Testis (tissue), 2 donors: ENCODE measurements at regions not wholly inside any gene's neighbourhood (a gene's known extent, or its start where the extent isn't known, plus 50 kb on each side); places are given as distances from the start of the nearest gene placed in this dataset.

ENCODE experiments used
- DNase-seq: peaks from one replicate; pipeline ENCODE4 v3.0.0-alpha.2; 2019
- H3K27ac ChIP-seq, 2 donors: fragments of 200-600 bp; sonication (generic); one replicate each; pipeline ENCODE4 v1.5.1; 2019
- H3K27me3 ChIP-seq: fragments of 200-600 bp; sonication (generic); one replicate; pipeline ENCODE4 v1.5.1; 2019
- H3K36me3 ChIP-seq: fragments of 200-600 bp; sonication (generic); one replicate; pipeline ENCODE4 v1.5.1; 2017; ENCODE audit warnings: low read depth; ENCODE audit errors: missing control alignments
- H3K4me1 ChIP-seq: fragments of 200-600 bp; sonication (generic); one replicate; pipeline ENCODE4 v1.5.1; 2019
- H3K4me3 ChIP-seq, 2 donors: fragments of 200-600 bp; sonication (generic); one replicate each; pipeline ENCODE4 v1.5.1; 2017 to 2019
- H3K9me3 ChIP-seq: fragments of 200-600 bp; sonication (generic); one replicate; pipeline ENCODE4 v1.5.1; 2017
- POLR2A ChIP-seq: fragments of 450-650 bp; IDR thresholded peaks from one replicate; pipeline ENCODE4 v1.6.1; 2017; ENCODE audit warnings: antibody characterized with exemption, mild to moderate bottlenecking, moderate library complexity
- WGBS, 2 donors: methylation state at CpG; one replicate each; pipeline ENCODE4 v1.1.5; 2018; 5-methylcytosine and 5-hydroxymethylcytosine counted together
- intact Hi-C: fragments of 100-400 bp; cut with DNase I; formaldehyde crosslinking; loops from one replicate; pipeline ENCODE4 v1.15.1; 2023; ENCODE audit warnings: low total_unique reads
- TF ChIP-seq, protein P1 (sequence below), 3 experiments: fragments of 450-650 bp in 2 of 3; fragments of 200-600 bp in 1 of 3; sonication (generic) in 1 of 3; IDR thresholded peaks; one replicate each; pipeline ENCODE4 v1.5.1; 2016 to 2019; ENCODE audit warnings: antibody characterized with exemption in 3 of 3, mild to moderate bottlenecking in 2 of 3, moderate library complexity in 1 of 3

DNA sequence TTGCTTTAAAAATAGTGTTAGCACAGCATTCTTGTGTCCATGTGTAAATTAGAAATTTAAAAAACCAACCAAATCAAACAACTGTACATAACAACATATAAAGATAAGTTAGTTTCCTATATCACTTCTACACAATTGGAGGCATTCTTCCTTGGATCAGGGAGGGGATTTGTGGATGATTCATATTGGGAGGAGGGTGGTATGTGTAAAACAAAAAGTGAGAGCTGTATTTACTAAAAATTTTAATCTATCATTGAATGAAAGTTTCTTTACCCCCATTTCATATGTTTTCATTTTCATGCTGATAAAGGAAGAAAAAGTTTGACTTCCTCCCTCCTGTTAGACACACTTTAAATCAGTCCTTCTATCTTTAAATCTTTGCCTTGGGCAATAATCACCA lies 325.0 kb downstream of the SATB1 start:
- H3K27ac ChIP-seq = no peak overlapping the region
- intact Hi-C loops = no loop called here

DNA sequence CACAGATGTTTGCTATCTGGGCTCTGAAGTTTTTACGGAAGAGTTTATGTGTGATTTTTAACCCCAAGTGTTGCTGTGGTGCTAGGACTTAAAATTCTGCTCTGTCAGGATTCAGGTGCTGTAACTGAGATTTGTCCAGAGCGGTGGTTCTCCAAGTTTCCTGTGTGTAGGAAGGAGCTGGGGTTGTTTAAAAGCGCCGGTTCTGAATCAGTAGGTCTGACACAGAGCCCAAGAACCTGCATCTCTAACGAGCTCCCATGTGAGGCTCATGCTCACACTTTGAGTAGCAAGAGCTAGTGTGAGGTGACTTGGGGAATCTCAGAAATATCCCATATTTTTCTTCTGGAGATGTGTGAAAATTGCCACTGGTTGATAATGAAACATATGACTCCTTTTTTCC lies 325.5 kb downstream of the SATB1 start:
- H3K4me1 ChIP-seq = no peaks in the 10 kb centered on the region
- H3K27ac ChIP-seq = no peak overlapping the region
- no peak for DNase-seq
- 70 to 80% methylated on average over 5 of the region's 5 CpGs for WGBS, 2 donors
- TF ChIP-seq POLR2A = no peak
- TF ChIP-seq, protein P1, sequence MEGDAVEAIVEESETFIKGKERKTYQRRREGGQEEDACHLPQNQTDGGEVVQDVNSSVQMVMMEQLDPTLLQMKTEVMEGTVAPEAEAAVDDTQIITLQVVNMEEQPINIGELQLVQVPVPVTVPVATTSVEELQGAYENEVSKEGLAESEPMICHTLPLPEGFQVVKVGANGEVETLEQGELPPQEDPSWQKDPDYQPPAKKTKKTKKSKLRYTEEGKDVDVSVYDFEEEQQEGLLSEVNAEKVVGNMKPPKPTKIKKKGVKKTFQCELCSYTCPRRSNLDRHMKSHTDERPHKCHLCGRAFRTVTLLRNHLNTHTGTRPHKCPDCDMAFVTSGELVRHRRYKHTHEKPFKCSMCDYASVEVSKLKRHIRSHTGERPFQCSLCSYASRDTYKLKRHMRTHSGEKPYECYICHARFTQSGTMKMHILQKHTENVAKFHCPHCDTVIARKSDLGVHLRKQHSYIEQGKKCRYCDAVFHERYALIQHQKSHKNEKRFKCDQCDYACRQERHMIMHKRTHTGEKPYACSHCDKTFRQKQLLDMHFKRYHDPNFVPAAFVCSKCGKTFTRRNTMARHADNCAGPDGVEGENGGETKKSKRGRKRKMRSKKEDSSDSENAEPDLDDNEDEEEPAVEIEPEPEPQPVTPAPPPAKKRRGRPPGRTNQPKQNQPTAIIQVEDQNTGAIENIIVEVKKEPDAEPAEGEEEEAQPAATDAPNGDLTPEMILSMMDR (IDR thresholded peaks at IDR 0.05) = no peak
- intact Hi-C loops = no loop called here
- H3K27me3 ChIP-seq = no peaks in the 10 kb centered on the region
- H3K9me3 ChIP-seq = no peaks in the 10 kb centered on the region
- no peaks in the 10 kb centered on the region for H3K36me3 ChIP-seq
- H3K4me3 ChIP-seq = no peak overlapping the region

More for the DNA sequence above, 325.0 kb downstream of the SATB1 start:
- no peaks in the 10 kb centered on the region for H3K4me1 ChIP-seq
- TF ChIP-seq POLR2A = no peak
- TF ChIP-seq, protein P1 (IDR thresholded peaks at IDR 0.05) = no peak
- DNase-seq = no peak
- H3K4me3 ChIP-seq = no peak overlapping the region
- no peaks in the 10 kb centered on the region for H3K27me3 ChIP-seq
- no peaks in the 10 kb centered on the region for H3K36me3 ChIP-seq
- H3K9me3 ChIP-seq = no peaks in the 10 kb centered on the region

DNA sequence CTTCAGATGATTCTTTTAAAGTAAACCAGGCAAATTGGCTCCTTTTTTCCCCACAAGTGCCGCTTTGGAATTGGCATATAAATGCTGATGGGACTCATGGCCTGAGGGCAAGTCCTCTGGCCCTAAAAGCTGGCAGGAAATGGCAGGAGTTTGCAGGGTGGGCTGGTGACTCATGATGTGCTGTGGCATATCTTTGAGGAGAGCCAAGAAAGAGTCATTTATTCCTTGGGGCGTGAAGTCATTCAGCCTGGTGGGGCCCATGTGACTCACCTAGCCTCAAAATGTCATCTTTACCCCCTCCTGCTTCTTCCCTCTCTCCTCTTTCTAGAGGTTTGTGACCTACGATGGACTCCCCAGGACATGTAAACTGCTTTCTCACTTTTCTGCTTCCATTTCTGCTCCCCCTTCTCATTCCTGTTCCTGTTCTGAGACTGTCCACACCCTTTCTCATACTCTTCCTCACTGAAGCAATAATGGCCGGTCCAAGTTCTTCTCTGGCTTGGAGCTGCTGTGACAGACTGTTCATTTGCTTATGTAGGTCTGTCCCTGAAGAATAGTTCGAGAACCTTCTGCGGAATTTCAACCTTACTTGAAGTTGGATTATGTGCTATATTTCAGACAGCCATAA lies 326.1 kb downstream of the SATB1 start:
- Histone ChIP-seq H3K4me1 (no peaks in the 10 kb centered on the region), H3K9me3 (no peaks in the 10 kb centered on the region), H3K4me3 (no peak overlapping the region), H3K27ac (no peak overlapping the region), H3K27me3 (no peaks in the 10 kb centered on the region), H3K36me3 (no peaks in the 10 kb centered on the region)
- DNase-seq = no peak
- WGBS, 2 donors = 85 to 91% methylated on average over 6 of the region's 6 CpGs
- TF ChIP-seq, protein P1 (IDR thresholded peaks at IDR 0.05) = no peak
- TF ChIP-seq POLR2A = no peak
- intact Hi-C loops = no loop called here

DNA sequence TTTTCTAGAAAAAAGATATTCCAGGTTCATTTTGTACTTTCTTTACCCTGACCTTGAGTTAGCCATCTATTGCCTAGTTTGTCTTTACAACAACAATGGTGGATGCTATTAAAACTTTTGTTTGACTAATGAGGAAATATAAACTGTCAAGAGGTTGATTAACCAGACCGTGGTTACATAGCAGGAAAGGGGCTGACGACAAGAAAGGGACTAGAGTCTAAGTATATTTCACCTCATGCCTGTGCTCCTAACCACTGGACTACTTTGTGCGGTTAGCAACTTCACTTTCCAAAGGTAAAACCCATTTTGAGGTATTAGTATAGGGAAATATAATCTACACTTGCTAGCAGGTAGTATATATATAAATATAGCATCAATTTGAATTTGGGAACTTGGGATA lies 327.1 kb downstream of the SATB1 start:
- H3K27ac ChIP-seq = no peak overlapping the region
- WGBS, 2 donors = 89% methylated on average over 3 of the region's 3 CpGs
- H3K27me3 ChIP-seq = no peaks in the 10 kb centered on the region
- no peak for DNase-seq
- no peaks in the 10 kb centered on the region for H3K9me3 ChIP-seq
- no peaks in the 10 kb centered on the region for H3K36me3 ChIP-seq
- H3K4me1 ChIP-seq = no peaks in the 10 kb centered on the region
- H3K4me3 ChIP-seq = no peak overlapping the region
- TF ChIP-seq POLR2A = no peak
- TF ChIP-seq, protein P1 (IDR thresholded peaks at IDR 0.05) = no peak
- intact Hi-C loops = no loop called here

DNA sequence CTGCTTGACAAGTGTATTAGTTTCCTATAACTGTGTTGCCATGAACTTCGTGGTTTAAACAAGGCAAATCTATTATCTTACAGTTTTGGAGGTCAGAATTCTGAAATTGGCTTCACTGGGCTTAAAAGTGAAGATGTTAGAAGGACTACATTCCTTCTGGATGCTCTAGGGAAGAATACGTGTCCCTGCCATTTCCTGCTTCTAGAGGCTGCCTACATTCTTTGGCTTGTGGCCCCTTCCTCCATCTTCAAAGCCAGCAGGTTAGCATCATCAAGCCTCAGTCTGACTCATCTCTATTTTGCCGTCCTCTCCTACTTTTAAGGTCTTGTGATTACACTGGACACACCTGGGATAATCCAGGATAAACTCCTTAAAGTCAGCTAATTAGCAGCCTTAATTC lies 327.7 kb downstream of the SATB1 start:
- Histone ChIP-seq H3K36me3 (no peaks in the 10 kb centered on the region), H3K4me1 (no peaks in the 10 kb centered on the region), H3K4me3 (no peak overlapping the region), H3K9me3 (no peaks in the 10 kb centered on the region), H3K27me3 (no peaks in the 10 kb centered on the region), H3K27ac (no peak overlapping the region)
- intact Hi-C loops = no loop called here
- DNase-seq = no peak
- TF ChIP-seq, protein P1 (IDR thresholded peaks at IDR 0.05) = no peak
- no peak for TF ChIP-seq POLR2A
- WGBS, 2 donors = 89 to 94% methylated on average over 3 of the region's 3 CpGs
